Astrocyte (in vitro differentiated cells and primary cell): ENCODE measurements at regions not wholly inside any gene's neighbourhood (a gene's known extent, or its start where the extent isn't known, plus 50 kb on each side); places are given as distances from the start of the nearest gene placed in this dataset.

ENCODE experiments used
- EZH2 ChIP-seq: IDR thresholded peaks from 2 replicates; pipeline ENCODE4 v1.6.1; 2012; ENCODE audit warnings: mild to moderate bottlenecking, low read length, inconsistent platforms; ENCODE audit not compliant: insufficient read depth
- TF ChIP-seq, protein P1 (sequence below): IDR thresholded peaks from 2 replicates; pipeline ENCODE4 v1.5.1; 2011; ENCODE audit warnings: low read depth, mild to moderate bottlenecking, inconsistent platforms, low read length, moderate library complexity; ENCODE audit not compliant: insufficient read depth

DNA sequence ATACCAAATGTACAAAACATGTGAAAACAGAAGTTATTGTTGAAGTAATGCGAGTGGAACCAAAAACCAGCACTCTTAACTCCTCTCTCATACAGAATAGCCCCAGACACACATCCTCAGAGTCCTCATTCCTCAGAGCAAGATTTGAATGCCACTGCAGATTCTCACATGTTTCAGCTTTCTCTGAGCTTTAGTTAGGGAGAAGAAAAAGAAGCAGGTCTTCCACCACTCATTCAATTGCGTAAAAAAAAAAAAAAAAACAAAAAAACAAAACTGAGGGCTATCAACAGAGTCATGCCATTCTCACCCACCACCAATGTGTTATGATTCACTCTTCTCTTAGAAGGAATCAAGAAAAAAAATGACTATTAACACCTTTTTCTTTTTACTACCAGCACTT lies 287.7 kb downstream of the IPMK start:
- TF ChIP-seq, protein P1, sequence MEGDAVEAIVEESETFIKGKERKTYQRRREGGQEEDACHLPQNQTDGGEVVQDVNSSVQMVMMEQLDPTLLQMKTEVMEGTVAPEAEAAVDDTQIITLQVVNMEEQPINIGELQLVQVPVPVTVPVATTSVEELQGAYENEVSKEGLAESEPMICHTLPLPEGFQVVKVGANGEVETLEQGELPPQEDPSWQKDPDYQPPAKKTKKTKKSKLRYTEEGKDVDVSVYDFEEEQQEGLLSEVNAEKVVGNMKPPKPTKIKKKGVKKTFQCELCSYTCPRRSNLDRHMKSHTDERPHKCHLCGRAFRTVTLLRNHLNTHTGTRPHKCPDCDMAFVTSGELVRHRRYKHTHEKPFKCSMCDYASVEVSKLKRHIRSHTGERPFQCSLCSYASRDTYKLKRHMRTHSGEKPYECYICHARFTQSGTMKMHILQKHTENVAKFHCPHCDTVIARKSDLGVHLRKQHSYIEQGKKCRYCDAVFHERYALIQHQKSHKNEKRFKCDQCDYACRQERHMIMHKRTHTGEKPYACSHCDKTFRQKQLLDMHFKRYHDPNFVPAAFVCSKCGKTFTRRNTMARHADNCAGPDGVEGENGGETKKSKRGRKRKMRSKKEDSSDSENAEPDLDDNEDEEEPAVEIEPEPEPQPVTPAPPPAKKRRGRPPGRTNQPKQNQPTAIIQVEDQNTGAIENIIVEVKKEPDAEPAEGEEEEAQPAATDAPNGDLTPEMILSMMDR: no peak
- no peak for TF ChIP-seq EZH2
